HK-2 (cell line): ENCODE measurements at regions not wholly inside any gene's neighbourhood (a gene's known extent, or its start where the extent isn't known, plus 50 kb on each side); places are given as distances from the start of the nearest gene placed in this dataset.

ENCODE experiments used
- DNase-seq: peaks from one replicate; pipeline ENCODE4 v3.0.0-alpha.2; 2018; ENCODE audit not compliant: unreplicated experiment

DNA sequence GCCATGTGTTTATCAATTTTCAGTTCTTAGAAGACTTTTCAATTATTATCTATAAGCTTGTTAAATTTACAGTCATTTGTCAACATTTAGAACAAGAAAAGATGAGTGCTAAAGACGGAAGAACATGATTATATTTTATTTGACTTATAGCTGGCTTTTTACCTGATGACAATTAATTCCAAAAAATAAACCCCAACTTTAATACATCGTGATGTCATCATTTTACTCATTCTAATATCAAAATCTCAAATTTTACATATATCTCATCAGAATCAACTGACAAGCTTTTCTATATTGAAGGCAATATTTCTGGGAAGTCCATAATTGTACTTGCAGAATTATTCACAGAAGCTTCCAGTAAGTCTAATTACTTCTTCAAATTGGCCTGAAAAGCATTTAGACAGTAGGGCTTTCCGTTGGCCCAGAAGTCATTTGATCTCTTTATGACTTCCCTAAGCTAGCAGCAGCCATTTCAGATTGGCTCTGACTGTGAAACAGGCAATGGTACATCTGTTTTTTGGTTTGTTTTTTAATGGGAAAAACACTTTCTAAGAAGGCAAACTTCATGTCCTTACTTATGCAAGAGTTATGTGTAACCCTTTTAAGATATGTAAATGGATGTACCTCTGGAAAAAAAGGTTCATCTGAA, 234.7 kb upstream of the PLSCR5 start:
- DNase-seq = no peak

DNA sequence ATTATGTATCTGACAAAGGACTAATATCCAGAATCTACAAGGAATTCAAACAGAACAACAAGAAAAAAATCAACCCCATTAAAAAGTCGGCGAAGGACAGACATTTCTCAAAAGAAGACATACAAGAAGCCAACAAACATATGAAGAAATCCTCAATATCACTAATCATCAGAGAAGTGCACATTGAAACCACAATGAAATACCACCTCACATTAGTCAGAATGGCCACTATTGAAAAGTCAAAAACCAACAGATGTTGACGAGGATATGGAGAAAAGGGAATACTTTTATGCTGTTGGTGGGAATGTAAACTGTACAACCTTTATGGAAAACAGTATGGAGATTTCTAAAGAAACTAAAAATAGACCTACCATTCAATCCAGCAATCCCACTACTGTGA, 233.1 kb upstream of the PLSCR5 start:
- DNase-seq = no peak

DNA sequence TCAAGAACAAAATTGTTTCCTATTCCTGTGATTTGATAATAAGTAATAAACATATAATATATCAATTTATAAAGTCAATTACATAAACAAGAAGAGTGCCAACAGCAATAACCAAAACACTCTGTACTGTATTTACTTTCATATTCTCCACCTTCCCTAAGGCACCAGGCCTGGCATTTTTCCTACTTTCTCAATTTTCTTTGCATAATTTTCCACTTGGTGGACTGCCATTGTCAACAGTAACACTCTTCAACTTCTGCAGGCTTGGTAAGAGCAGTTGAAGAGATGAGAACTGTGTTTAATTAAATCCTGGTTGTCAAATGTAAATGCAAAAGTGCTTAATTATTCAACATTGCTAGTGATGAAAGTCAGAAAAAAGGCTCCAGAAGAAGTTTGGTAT, 229.8 kb upstream of the PLSCR5 start:
- DNase-seq = no peak

DNA sequence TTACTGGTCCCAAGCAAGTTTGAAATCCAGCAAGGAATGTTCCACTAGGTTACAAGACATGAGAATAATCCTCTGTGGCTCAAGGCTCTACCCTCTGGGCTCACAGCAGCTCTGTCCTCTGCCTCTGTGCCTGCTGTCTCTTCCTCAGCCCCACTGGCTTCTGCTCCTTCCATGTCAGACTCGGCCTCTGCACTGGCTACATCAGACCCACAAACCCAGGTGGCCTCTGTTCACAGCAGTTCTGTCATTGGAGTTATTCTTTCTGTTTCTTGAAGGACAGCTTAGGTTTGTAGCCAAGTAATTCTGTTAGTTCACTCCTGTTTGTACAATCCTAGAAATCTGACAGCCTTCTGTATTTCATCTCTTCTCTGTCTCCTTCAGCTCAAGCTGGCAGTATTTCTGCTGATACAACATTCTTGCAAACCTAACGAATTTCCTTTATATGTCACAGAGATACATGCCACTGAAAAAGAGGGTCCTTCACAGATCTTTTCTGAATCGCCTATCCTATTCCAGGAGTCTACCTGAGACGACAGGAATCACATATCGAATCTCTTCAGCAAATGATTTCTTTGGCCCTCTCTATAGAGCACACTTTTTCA, 227.8 kb upstream of the PLSCR5 start:
- DNase-seq = no peak

DNA sequence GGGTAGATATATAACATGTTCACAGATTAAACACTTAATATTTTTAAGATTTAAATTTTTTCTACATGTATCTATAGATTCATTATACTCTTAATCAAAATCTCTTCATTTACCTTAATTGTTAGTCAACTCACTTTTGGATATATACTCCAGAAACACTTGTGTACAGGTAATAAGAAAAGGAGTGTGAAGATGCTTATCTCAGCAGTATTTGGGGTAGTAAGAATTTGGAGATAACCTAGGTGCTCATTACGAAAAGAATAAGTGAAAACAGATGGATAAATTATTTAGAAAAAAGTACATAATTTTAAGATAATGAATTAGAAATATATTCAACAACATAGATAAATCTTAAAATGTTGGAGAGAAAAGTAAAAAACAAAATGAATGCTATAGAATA, 226.5 kb upstream of the PLSCR5 start:
- DNase-seq = no peak

DNA sequence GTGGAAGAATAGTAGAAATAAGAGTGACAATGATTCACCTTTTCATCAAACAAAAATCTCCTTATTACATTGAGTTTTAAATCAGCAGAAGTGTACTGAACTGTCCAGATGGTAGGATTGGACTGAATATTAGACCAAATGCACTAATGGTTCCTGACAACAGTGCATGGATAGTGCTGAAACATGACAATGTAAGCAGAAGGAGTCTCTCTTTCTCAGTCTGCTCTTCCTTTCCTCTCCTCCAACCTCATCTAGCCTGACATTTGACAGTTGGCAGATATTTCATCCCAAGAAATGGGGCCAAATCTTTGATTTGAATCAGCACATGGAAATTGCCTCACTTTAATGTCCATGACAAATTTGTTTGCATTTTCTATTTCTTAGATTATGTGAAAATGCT, 225.1 kb upstream of the PLSCR5 start:
- DNase-seq = no peak

DNA sequence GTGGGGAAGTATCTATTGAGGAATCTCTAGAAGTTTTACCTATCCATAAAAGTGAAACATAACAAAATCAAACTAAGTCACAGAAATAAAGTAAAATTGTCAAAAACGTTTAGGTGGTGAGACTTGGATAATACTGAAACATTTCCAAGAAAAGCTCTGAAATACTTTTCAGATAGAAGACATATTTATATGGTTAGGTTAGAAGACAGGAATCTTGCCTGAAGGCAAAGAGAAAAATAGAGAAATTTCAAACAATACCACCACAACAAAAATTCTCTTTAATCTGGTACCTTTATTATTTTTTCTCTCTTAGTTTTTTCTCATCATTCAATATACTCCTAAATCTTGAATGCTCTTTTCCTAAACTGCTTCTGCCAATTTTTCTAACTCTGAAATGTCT, 222.7 kb upstream of the PLSCR5 start:
- DNase-seq = no peak

DNA sequence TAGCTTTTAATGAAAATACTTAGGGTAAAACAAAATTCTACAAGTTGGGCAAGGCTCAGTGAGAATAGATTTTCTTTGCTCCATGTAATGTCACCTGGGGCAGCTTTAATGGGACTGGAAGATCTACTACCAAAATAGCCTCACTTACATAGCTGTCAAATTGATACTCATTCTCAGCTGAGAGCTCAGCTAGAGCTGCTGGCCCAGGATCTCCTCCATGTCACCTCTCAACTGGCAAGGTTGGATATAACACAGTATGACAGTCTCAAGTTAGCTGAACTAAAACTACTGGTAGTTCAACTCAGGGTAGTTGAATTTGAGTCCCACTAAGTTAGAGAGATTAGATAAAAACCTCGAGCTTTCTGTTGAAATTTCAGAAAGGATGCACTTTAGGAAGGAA, 218.5 kb upstream of the PLSCR5 start:
- no peak for DNase-seq

DNA sequence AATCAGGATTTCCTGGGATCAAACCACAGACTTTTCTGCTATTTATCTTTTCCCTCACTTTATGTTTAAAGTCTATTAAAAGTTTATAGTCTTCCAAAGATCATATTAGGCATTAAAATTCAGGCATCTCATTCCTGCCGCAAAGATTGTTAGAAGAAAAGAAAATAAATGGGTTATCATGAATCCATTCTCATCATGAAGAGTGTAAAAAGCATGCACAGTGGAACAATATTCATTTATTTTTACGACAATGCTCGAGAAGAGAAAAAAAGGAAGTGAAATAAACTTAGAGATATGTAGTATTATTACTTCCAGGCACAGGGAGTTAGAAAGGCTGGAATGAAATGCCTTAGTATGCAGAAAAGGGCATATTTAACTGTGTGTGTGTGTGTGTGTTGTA, 213.7 kb upstream of the PLSCR5 start:
- DNase-seq = no peak

DNA sequence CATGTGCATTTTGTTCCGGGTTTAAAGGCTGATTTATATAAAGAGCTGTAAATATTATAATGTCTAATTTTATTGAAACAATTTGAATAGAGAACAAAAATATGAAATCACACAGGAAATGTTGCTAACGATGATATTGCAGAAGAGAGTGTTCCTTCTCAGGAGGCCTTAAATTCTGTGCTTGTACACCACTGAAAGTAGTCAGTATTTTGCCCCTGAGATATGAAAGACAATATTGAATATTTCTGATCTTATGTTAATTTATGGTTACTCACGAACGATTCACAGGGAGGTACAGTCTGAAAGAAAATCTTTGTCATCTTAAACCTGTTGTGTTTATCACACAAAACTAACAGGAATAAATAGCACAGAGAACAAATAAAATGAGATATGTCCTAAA, 213.2 kb upstream of the PLSCR5 start:
- no peak for DNase-seq

DNA sequence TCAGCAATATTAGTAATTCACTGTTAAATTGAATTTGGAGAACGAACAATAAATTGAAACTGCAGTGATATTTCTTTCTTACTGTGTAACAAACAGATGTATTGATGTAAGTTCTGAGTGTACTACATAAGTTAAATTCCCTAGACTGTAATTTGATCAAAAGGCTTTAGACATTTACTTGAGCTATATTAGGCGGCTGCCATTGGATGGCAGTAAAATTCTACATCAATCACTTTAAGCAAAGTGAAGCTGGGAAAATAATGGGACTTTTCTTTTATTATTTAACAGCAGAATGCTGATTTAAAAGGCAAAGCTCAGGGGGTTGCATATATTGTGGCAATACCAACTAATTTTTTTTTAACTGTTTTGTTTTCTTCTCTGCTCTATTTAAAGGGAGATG, 212.6 kb upstream of the PLSCR5 start:
- DNase-seq = no peak

DNA sequence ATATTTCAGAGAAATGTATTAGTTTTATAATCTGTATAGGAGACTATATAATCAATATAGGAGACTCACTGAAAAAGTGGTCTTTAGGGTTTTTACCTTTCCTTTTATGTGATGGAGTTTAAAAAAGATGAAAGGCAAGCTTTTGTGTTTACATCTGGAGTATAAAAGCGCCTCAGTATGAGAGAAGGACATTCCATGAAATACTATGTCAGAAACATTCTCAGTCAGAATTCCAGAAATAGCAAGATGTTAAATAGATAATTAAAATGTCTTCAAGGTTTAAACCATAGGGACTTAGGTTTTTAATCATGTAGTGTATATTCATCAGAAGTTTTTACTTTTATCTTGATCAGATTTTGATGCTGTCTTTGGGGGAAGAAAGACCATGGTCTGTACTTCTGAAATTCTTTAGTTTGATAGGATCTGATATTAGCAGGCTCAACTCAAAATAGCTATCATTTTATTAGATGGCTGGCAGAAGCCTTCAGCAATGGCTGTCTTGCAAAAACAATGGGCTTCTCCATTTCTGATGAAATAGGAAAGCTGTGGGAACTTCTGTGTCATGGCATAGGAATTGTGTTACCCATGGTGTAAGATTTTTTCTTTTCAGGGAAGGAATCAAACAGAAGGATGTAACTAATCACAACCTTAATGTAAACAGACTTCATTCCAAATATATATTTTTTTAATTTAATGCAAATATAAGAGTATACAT, 209.6 kb upstream of the PLSCR5 start:
- no peak for DNase-seq

DNA sequence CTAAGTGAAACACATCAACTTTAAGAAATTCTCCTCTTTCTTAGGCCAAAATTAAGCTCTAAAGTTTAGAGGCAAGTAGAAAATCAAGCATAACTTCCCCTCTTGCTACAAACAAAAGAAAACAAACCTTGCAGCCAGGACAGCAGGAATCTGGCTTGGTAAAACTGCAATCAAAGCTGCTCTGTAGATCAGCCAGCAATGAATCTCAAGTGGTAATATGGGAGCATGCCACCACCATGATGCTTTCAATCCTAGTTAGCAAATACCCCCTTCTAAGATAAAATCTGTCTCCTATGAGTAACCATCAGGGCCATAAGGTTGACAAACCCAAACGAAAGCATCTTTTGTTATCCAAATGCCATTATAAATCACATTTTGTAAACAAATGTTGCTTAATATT, 208.3 kb upstream of the PLSCR5 start:
- no peak for DNase-seq

DNA sequence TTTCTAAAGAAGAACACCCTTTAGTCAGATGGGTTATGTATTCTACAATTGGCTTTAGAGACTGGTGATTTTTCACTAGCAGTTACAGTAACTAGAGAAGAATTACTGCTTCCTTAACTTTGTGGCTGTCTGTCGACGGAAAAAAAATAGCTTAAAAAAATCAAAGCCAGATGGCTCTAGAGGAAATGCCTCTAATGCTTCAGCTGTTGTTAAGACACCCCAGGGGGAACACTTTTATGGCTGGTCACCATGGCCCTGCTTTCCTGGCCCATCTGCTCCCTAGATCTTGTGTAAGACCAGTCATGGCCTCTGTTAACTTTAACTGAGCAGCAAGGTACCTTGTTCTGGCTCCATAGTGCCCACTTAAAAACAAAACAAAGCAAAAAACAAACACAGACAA, 198.6 kb upstream of the PLSCR5 start:
- no peak for DNase-seq

DNA sequence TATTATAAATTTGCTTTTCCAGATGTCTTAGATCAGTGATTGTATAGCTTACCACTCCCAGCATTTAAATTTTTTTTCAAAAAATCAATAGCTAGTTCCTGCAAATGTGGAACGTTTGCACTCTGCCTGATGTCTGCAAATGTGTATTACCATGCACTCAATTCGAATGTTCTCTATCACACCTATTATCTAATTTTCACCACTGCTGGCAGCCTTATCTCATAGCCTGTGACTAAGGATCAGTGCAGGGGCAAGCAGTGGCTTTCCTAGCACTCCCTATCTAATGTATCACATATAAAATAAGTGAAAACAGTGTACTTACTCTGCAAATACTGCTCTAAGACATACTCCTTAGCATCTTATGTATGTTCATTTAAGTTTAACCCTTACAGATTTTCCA, 196.3 kb upstream of the PLSCR5 start:
- DNase-seq = no peak

DNA sequence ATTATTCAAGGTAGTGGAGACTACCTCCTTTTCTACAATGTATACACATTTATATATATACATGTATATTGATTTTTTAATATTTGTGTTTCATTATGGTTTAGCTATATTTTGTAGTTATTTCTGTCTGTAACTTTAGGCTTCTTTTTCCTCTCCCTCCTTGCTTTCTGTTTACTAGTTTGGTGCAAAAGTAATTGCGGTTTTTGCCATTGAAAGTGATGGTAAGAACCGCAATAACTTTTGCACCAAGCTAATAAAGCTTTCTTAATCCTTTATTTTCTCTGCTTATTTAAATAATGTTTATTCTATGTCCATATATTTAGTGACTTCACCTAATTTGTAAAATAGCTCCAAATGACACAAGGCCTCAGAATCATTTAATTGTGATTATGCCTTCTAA, 195.3 kb upstream of the PLSCR5 start:
- DNase-seq = no peak

DNA sequence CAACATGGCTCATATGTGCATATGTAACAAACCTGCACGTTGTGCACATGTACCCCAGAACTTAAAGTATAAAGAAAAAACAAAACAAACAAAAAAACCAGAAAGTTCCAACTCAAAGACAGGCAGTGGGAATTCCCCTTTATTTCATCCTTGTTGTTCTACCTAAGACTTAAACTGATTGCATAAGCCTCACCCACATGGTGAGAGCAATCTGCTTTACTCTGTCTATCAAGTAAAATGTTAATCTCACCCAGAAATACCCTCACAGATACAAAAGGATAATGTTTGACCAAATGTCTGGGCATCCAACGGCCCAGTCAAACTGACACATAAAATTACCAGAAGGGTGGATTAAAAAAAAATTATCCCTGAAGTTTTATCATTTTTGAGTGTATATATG, 190.9 kb upstream of the PLSCR5 start:
- DNase-seq = no peak

DNA sequence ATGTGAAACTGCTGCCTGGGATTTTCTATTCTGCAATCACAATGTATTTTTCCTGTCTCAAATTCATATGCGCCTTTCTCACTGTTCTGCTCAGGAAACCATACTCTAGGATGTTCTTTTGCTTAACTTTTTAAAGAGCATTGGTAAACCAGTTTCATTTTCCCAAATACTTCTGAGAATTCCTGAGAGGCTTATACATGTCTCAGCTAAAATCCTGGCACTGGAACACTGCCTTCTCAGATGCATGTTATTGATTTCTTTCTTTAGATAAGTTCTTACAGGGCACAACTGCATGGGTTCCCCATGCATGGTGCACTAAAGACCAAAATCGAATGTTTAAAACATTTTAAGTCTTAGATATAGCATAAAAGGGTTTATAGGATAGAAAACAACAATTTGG, 178.3 kb upstream of the PLSCR5 start:
- DNase-seq = no peak

DNA sequence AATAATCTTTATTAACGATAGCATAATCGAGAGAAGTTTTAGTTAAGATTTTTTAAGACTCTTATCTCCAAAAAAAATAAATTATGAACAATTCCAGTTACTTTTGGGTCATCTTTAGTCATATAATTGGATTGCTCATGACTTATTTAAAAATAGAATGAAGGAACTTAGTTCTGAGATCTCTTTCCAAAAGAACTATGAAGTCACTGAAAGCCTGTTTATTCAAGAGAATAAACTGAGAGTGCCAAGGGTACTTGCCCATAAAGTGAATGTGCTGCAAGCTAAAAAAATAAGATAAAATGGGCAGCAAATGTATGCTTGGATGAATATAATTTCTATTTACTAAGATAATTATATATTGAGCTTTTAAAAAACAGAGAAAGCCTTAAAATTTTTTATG, 176.5 kb upstream of the PLSCR5 start:
- DNase-seq = no peak

DNA sequence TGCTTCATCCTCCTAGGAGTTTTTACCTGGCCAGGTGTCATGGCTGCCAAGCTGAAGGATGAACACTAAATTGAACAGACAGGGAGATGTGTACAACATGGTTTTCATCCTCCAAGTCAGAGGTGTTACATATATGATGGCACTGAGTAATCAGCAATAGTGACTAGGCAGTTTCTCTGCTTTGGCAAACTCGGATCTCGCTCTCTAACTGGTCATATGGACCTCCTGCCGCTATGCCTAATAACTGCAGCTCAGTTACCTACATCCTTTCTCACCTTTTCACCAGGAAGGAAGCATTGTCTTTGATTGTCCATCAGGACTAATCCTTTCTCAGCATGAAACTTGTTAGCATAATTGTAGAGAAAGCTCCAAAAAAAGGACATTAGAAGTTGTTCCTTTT, 175.9 kb upstream of the PLSCR5 start:
- DNase-seq = no peak

DNA sequence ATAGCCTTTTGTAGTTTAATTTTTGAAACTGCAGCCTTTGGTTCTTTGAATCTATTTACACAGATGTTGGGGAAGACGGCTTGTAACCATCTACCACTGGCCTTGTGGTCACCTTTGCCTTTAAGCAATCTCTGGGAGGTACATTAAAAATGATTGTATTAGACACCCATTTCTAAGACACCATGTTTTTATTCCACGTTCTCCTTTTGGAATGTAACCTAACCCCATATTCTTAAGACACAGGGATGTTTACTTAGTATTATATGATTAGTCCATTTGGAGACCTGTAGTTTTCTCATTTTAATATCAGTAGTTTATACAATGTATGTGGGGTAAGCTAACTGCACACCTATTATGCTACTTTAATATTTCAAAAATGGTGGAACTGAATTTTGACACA, 175.1 kb upstream of the PLSCR5 start:
- DNase-seq = no peak

DNA sequence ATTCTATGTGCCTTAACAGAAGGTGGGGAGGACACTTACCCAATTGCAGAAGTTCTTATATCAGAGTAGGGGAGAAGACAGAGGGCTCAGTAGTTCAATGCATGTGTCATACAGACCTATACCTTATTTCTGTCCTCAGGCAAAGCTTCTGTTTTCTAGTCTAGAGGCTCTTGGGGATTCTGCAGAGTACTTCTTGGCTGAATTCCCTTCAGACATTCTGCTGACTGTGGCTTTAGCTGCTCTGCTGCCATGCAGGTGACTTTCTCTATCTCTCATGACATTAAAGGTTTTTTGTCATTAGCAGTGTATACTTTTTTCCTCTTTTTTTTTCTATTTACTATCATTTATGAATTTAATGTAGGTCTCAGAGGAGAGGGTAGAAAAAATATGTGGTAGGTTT, 172.8 kb upstream of the PLSCR5 start:
- no peak for DNase-seq

DNA sequence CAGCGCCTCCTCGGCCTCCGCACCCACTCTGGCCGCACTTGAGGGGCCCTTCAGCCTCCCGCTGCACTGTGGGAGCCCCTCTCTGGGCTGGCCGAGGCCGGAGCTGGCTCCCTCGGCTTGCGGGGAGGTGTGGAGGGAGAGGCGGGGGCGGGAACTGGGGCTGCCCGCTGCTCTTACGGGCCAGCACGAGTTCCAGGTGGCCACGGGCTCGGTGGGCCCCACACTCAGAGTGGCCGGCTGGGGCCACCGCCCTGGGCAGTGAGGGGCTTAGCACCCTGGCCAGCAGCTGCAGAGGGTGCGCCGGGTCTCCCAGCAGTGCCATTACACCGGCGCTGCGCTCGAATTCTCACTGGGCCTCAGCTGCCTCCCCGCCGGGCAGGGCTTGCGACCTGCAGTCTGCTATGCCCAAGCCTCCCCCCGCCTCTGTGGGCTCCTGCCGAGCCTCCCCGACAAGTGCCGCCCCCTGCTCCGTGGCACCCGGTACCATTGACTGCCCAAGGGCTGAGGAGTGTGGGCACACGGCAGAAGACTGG, 167.1 kb upstream of the PLSCR5 start:
- DNase-seq = no peak
